IPS-20b (cell line): ENCODE measurements at regions not wholly inside any gene's neighbourhood (a gene's known extent, or its start where the extent isn't known, plus 50 kb on each side); places are given as distances from the start of the nearest gene placed in this dataset.

Experiments
- H3K27ac ChIP-seq: one replicate; pipeline ENCODE4 v1.5.1; 2013; ENCODE audit warnings: low read length
- H3K27me3 ChIP-seq: 2 replicates; pipeline ENCODE4 v1.6.1; 2013; ENCODE audit warnings: mild to moderate bottlenecking, low read length, inconsistent platforms; ENCODE audit not compliant: insufficient read depth
- H3K36me3 ChIP-seq: 2 replicates; pipeline ENCODE4 v1.6.1; 2013; ENCODE audit warnings: low read depth, mild to moderate bottlenecking, inconsistent platforms, low read length, moderate library complexity; ENCODE audit not compliant: insufficient read depth
- H3K4me1 ChIP-seq: 2 replicates; pipeline ENCODE4 v1.6.1; 2013; ENCODE audit warnings: mild to moderate bottlenecking, control low read depth, inconsistent platforms, low read length, moderate library complexity; ENCODE audit not compliant: insufficient read depth
- H3K4me3 ChIP-seq: 2 replicates; pipeline ENCODE4 v1.5.1; 2013; ENCODE audit warnings: mild to moderate bottlenecking, low read length, inconsistent platforms
- H3K9ac ChIP-seq: 2 replicates; pipeline ENCODE4 v1.6.1; 2013; ENCODE audit warnings: low read depth, mild to moderate bottlenecking, inconsistent platforms, low read length, moderate library complexity
- H3K9me3 ChIP-seq: 2 replicates; pipeline ENCODE4 v1.6.1; 2013; ENCODE audit warnings: mild to moderate bottlenecking, low read depth, low read length, inconsistent platforms; ENCODE audit not compliant: insufficient read depth

DNA sequence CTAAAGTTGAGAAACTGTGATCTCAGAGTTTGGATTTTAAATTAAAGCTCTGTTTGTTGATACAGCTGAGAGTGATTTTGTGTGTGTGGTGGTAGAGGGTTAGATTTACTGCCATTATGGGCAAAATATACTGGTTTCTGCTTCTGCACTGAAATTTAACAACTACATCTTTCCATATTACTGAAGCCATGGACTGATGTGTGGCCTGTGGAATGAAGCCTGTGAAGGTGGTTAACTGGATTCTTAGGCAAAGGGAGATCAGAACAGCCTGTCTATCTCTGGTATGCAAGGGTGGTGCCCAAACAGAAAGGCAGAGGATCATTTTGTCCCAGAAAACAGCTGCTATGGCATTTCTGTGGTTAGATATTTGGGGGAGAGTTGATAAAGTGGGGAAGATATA lies 297.3 kb upstream of the THBS1 start:
- Histone ChIP-seq H3K9ac (no peak overlapping the region), H3K27ac (no peak overlapping the region), H3K9me3 (no peaks in the 10 kb centered on the region), H3K4me3 (no peak overlapping the region), H3K4me1 (no peaks in the 10 kb centered on the region), H3K27me3 (no peaks in the 10 kb centered on the region), H3K36me3 (no peaks in the 10 kb centered on the region)

DNA sequence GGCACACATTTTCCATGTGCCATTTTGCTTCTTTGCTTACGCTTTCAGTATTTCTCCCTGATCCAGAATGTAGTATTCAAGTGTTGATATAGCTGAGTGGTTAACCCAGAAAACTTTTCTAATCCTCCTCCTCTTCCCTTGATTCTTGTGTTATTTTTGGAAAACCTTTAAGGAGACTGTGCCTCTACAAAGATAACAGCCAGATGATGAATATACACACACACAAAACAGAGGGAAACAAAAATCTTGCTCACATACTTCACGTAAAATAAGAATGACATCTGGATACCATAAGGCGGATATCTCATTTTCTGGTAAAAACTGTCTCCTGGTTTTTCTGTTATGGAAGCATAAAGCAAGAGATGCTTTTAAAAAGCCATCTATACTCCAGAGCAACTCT lies 295.8 kb upstream of the THBS1 start:
- H3K9ac ChIP-seq, result no peak overlapping the region
- no peak overlapping the region for H3K4me3 ChIP-seq
- H3K4me1 ChIP-seq, result no peaks in the 10 kb centered on the region
- H3K27me3 ChIP-seq, result no peaks in the 10 kb centered on the region
- no peaks in the 10 kb centered on the region for H3K36me3 ChIP-seq
- H3K9me3 ChIP-seq, result no peaks in the 10 kb centered on the region
- H3K27ac ChIP-seq, result no peak overlapping the region

DNA sequence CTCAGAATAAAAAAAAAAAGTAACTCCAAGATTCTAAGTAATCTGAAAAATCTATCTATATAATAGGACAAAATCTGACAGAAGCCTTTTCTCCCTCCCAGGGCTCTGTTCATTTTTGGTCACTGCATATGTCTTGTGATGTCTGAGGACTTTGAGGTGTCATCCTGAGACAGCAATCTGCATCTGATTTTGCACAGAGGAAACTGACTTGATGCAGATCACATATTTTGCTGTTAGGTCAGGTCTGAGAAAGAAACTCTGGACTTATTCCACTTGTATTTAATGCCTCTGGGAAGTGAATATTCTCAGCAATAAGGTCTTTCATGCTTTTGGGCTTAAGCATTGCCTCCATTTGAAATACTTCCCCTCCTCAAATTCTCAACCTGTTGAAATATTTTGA lies 295.2 kb upstream of the THBS1 start:
- H3K27me3 ChIP-seq, result no peaks in the 10 kb centered on the region
- H3K9ac ChIP-seq, result no peak overlapping the region
- no peak overlapping the region for H3K4me3 ChIP-seq
- H3K9me3 ChIP-seq, result no peaks in the 10 kb centered on the region
- no peaks in the 10 kb centered on the region for H3K36me3 ChIP-seq
- no peaks in the 10 kb centered on the region for H3K4me1 ChIP-seq
- no peak overlapping the region for H3K27ac ChIP-seq

DNA sequence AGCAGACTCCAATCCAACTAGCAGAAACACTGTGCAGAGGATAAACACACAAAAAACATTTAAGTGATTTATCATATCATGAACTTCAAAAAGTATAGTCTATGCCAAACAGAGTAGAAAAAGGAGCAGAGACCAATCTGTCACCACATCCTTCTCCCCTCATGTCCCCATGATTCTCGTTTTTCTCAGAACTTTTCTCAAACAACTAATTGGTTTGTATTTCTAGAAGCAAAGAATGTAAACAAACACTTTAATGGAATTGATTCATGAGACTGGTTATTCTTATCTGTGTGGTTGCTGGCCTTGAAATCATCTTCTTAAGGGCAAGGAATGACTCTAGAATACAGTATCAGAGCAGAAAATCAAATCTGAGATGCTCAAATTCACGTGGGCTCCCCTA lies 294.2 kb upstream of the THBS1 start:
- no peaks in the 10 kb centered on the region for H3K9me3 ChIP-seq
- H3K27ac ChIP-seq, result no peak overlapping the region
- no peaks in the 10 kb centered on the region for H3K4me1 ChIP-seq
- H3K27me3 ChIP-seq, result no peaks in the 10 kb centered on the region
- H3K4me3 ChIP-seq, result no peak overlapping the region
- no peaks in the 10 kb centered on the region for H3K36me3 ChIP-seq
- H3K9ac ChIP-seq, result no peak overlapping the region

DNA sequence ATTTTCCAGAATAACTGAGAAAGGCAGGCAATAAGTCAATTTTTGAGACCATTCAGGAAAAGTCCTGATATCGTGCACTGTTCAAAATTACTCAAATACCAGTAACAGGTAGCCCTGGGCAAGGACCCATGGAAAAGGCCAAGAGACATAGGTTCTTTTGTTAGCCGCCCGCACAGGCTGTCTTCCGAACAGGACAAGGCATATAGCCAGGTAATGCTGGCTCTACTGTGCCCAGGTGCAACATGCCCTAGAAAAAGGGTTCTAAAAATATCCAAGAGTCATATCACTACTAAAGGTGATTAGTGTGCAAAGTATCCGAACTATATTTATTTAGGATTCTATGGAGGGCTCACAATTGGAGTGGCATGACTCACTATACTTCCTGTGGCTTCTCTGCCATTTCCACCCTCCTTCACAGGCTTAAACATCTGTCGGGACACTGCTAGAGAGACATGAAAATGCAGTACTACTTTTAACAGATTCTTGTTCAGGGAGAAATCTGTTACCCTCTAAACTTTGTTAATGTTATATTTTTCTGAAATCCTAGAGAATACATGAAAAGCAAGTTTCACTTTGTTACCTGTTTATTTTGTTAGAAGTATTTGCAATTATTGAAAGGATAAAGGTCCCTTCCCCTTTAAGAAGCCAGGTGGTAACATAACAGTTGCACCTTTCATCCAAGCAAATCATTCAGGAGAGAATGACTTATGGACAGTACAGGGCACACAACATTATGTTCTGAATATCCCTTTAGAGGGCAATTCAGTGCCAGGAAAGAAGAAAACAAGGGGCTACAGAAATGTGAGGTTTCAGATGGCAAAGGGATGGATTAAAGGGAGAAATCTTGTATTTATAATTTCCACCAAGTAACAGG lies 293.3 kb upstream of the THBS1 start:
- Histone ChIP-seq H3K27me3 (no peaks in the 10 kb centered on the region), H3K9ac (no peak overlapping the region), H3K9me3 (no peaks in the 10 kb centered on the region), H3K4me1 (no peaks in the 10 kb centered on the region), H3K36me3 (no peaks in the 10 kb centered on the region), H3K4me3 (no peak overlapping the region), H3K27ac (no peak overlapping the region)

DNA sequence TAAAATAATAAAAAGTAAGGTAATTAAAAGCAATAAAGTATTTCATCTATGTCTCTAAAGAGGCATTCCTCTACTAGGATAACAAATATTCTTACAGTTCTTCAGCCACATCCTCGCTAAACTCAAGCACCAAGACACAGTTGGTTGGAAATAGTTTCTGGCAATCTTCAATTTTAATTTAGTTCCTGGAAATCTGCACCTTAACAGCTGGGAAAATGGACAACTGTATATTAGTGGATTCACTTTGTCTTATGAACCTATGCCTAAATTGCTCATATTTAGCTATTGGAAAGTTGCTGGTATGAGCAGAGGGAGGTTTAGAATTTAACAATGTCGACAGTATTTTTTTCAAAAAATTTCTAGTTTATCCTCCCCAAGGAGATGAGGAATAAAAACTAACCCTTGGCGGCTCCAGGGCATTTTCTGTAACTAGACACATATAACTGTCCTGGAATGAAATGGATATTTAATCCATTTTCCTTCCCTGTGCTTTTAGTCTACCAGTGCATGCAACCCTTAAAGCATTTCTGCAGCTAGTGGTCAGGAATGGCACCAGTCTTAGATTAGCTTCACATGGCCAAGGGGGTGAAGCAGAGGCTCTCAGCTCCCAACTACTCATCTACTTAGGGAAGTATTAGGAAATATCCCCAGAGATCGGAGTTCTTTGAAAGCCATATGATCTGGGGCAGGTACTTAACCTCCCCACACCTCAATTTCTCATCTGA lies 290.0 kb upstream of the THBS1 start:
- Histone ChIP-seq H3K9me3 (no peaks in the 10 kb centered on the region), H3K4me1 (no peaks in the 10 kb centered on the region), H3K36me3 (no peaks in the 10 kb centered on the region), H3K27me3 (no peaks in the 10 kb centered on the region), H3K9ac (no peak overlapping the region), H3K4me3 (no peak overlapping the region), H3K27ac (no peak overlapping the region)

DNA sequence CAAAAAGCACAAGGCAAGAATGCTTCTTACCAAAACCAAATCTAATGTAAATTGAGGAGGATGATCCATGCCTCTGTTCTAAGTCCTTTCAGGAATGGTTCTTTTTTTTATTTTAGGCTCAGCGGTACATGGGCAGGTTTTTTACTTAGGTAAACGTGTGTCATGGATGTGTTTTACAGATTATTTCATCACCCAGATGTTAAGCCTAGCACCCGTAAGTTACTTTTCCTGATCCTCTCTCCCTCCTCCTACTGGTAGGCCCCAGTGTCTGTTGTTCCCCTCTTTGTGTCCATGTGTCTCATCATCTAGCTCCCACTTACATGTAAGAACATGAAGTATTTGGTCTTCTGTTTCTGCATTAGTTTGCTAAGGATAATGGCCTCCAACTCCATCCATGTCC lies 289.2 kb upstream of the THBS1 start:
- Histone ChIP-seq H3K4me3 (no peak overlapping the region), H3K36me3 (no peaks in the 10 kb centered on the region), H3K4me1 (no peaks in the 10 kb centered on the region), H3K9me3 (no peaks in the 10 kb centered on the region), H3K27me3 (no peaks in the 10 kb centered on the region), H3K27ac (no peak overlapping the region), H3K9ac (no peak overlapping the region)

DNA sequence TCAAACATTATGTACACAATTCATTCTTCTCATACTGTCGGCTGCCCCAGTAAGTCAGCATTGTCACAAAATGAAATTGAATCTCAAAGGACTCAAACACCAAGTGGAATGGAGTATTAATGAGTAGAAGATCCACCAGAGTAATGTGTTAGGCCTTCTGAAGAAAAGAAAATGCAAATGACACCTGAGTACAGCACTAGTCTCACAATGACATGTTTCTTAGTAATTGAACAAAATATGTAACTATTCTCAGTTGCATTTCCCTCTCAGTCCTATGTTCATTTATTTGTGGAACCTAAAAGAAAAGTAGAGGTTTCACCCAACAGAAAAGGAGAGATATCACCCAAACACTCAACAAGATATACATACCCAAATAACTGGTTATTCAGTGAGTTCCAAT lies 283.9 kb upstream of the THBS1 start:
- Histone ChIP-seq H3K4me3 (no peak overlapping the region), H3K9ac (no peak overlapping the region), H3K4me1 (peaks cover 3% of the 10 kb centered on the region; the same call in 1 of the 2 replicates), H3K27me3 (no peaks in the 10 kb centered on the region), H3K9me3 (no peaks in the 10 kb centered on the region), H3K27ac (no peak overlapping the region), H3K36me3 (no peaks in the 10 kb centered on the region)

DNA sequence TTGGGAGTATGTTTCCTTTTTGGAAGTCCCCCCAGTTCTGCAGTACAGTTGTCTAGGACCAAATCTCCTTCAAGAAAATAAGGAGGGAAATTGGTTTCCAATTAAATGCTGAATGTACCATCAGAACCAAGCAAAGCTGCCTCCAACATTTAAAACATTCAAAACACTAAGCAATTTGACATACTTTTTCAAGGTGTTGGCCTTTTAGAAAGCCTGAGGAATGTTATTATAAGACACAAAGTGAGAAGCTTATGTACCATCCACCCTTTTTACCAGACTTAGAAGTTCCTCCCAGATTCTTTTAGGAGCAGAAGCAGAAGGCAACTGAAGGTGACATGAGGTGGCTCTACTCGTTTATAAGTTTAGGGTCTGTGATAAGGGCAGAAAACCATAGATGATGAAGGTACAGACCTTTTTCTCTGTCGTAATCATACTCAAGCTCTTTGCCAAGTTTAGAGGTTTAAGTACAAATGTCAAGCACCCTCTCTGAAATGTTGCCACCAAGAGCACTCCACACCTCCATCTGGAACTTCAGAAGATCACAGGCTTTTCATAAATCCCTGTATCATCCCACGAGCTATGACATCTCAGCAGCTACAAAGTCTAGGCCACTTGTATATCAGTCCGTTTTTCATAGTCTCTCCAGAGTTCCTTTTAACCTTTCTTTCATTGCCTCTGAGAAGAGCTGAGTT lies 282.5 kb upstream of the THBS1 start:
- H3K9me3 ChIP-seq, result no peaks in the 10 kb centered on the region
- H3K4me3 ChIP-seq, result no peak overlapping the region
- no peak overlapping the region for H3K27ac ChIP-seq
- no peaks in the 10 kb centered on the region for H3K36me3 ChIP-seq
- H3K27me3 ChIP-seq, result no peaks in the 10 kb centered on the region
- peaks cover 3% of the 10 kb centered on the region; the same call in 1 of the 2 replicates for H3K4me1 ChIP-seq
- no peak overlapping the region for H3K9ac ChIP-seq

DNA sequence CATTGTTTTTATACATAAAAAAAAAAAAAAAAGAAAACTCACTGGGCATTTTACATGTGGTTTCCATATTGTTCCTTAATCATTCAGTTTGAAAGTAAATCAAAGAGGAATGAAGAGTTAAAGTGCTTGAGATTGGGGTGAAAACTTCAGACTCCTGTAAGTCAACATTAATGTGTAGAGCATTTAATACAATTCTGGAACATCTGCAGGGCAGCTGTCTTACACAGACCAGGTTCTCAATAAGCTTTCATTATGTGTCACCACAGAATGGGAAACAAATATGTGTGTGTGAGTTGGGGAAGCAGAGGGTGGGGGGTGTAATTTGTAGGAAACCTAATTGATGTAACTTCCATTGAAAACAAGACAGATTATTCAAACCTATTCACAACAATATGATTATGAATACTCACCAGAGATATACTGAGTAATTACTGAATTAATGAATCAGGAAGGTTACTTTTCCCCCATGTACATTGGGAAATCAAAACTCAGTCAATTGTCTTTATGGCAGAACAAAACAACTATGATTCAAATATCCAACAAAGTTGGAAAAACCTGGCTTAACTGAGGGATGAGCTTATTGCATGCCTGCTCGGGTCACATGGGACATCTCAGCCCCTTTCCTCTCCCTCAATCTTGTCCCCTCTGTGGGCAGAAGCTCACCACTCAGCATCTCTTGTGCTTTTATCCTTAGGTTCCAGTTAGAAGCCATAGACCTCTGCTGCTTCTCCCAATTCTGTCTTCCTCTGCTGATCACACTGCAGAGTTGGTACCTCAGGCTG lies 281.2 kb upstream of the THBS1 start:
- peaks cover 3% of the 10 kb centered on the region; the same call in 1 of the 2 replicates for H3K4me1 ChIP-seq
- H3K36me3 ChIP-seq, result no peaks in the 10 kb centered on the region
- H3K9ac ChIP-seq, result no peak overlapping the region

DNA sequence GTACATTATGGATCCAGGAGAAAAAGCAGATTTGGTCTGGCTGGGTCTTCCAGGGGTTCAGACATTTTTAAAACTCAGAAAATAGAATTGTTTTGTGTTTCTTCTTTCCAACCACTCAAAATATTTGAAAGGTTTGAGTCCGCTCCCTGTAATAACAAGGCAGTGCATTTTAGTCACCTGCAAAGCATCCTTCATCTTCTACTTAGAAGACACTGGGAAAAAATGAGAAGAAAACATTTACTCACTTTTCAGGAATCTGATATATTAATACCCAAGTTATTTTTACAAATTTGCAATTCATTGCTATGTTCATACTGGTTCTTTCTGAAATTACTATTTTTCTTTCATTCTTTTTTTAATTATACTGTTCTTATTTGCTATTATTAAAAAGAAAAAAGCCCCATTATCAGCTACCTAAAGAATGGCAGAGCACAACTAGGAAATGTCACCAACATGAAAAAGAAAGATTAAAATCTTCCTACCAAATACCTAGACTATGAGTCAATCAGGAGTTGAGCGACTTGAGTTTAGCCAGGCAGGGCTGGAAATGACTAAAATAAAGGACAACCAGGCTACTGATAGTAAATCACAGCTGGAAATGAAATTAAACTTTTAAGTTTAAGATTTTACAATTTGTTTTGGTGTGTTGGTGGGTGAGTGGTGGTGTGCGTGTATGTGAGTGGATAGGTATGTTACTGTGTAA lies 280.3 kb upstream of the THBS1 start:
- Histone ChIP-seq H3K36me3 (no peaks in the 10 kb centered on the region), H3K9ac (no peak overlapping the region), H3K4me3 (no peak overlapping the region), H3K27ac (no peak overlapping the region), H3K4me1 (peaks cover 3% of the 10 kb centered on the region; the same call in 1 of the 2 replicates), H3K9me3 (no peaks in the 10 kb centered on the region), H3K27me3 (no peaks in the 10 kb centered on the region)

More for the DNA sequence above, 281.2 kb upstream of the THBS1 start:
- Histone ChIP-seq H3K4me3 (no peak overlapping the region), H3K27ac (no peak overlapping the region), H3K9me3 (no peaks in the 10 kb centered on the region), H3K27me3 (no peaks in the 10 kb centered on the region)
